COLO668 (cell line): ENCODE measurements at regions not wholly inside any gene's neighbourhood (a gene's known extent, or its start where the extent isn't known, plus 50 kb on each side); places are given as distances from the start of the nearest gene placed in this dataset.
"Not testable (repeated sequence)": the region's sequence is repeated elsewhere in the genome, so short reads cannot be mapped to it uniquely, and the experiment has no call there.

Experiments used
- DNase-seq: peaks from one replicate; lab custom pipeline; 2025; ENCODE audit not compliant: unreplicated experiment; lab: John Stamatoyannopoulos, UW

DNA sequence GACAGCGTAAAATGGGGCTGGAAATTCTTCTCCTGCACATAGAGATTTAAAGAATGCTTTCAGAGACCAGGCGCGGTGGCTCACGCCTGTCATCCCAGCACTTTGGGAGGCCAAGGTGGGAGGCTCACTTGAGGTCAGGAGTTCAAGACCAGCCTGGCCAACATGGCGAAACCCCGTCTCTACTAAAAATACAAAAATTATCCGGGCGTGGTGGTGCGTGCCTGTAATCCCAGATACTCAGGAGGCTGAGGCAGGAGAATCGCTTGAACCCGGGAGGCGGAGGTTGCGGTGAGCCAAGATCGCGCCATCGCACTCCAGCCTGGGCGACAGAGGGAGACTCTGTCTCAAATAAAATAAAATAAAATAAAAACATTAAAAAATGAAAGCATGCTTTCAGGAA is 107.4 kb downstream of the CRLF2 start:
- DNase-seq: not testable (repeated sequence)

DNA sequence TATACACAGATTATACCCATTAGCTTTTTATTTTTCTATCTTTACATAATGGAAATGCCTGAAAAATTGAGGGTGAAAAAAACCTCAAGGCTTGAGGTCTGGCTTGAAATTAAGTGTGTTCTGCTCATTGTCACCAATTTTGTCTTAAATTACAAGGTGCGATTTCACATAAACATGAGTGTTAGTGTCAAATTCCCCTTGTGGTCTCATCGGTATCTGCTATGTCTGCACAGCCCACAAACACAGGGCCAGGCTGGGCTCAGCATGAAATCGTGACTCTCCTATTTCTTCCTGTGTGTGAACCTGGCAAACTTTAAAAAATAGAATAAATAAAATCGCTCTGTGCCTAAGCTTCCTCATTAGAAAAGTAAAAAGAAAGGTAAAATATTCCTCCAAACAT is 109.1 kb downstream of the CRLF2 start:
- DNase-seq: no peak

DNA sequence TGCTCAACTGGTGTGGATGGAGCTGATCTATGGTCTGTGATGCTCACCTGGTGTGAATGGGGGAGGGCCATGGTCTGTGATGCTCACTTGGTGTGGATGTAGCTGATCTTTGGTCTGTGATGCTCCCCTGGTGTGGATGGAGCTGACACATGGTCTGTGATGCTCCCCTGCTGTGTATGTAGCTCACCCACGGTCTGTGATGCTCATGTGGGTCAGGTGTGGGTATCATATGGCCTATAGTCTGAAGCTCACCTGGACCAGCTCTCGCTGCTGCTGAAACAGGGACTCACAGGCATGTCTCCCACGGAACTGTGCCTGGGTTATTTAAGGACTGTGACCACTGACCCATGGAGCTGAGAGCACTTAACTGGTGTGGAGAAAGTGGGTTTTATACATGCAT is 109.7 kb downstream of the CRLF2 start:
- no peak for DNase-seq

DNA sequence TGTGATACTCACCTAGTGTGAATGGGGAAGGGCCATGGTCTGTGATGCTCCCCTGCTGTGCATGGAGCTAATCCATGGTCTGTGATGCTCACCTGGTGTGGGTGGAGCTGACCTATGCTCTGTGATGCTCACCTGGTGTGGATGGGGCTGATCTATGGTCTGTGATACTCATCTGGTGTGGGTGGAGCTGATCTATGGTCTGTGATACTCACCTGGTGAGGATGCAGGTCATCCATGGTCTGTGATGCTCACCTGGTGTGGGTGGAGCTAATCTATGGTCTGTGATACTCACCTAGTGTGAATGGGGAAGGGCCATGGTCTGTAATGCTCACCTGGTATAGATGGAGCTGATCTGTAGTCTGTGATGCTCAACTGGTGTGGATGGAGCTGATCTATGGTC is 110.2 kb downstream of the CRLF2 start:
- not testable (repeated sequence) for DNase-seq

DNA sequence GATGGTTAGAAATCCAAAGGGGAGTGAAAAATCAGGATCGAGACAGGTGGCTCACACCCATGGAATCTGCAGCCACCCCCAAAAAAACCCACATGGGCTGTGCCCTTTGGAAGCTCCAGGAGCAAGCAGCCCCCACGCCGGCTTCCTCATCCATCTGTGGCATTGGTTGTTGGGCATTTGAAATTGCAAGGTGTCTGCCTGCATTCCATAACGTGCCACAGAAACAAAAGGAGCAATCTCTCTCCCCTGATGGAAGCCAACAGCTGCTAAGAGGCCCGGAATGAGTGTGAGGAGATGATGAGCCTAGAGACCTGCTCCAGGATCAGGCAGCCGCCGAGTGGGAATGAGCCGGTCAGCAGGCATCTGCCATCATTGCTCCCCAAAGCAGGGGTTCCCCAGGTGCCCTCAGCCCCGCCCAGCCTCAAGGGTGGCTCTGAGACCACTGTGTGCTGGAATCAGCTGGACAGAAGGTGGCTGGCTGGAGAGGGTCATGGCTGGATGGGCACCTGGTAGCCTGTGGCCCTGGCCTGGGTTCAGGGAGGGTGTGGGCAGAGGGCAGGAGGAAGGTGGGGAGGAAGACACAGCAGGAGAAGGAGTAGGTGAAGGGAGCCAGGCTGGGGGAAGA is 113.2 kb downstream of the CRLF2 start:
- no peak for DNase-seq

DNA sequence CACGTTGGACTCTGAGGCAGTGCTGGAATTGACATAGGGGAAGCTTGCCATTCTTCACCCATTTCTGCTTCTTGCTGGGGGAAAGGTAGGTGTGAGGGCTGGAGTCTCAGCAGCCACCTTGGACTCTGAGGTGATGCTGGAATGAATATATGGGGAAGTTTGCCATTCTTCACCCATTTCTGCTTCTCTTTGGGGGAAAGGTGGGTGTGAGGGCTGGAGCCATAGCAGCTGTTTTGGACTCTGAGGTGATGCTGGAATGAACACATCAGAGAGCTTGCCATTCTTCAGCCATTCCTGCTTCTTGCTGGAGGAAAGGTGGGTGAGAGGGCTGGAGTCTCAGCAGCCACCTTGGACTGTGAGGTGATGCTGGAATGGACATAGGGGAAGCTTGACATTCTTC is 115.1 kb downstream of the CRLF2 start:
- no peak for DNase-seq

DNA sequence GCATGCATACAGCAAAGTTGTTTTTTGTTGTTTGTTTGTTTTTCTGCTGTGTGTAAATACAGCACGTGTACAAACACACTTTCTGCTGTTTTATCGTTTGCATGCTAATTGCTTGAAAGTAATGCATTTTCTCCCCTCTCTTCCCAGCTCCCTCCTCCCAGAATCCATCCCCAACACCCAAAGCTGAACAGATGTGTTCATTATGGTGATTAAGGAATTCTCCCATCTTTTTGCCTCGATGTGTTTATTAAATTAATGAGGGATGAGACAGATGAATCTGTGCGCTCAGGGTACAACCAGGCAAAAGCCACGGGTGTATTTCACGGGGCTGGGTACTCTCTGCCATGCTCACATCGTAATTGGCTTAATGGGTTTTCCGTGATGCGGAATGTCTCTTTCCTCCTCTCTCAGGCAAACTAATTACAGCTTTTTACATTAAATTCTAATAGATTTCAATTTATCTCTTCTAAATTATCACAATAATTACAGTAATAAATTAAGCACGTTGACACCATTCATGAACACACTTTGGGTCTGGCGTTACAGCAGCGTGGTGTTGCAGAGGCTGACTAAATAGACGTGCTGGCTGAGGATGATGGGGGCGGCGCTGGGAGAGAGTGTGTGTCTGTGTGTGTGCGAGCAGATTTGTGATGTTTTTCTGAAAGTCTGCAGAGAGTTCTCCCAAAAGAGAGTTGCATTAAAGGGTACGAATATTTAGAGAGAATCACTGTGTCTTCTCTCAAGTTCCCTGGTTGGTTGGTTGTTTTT is 117.7 kb downstream of the CRLF2 start:
- DNase-seq: no peak

DNA sequence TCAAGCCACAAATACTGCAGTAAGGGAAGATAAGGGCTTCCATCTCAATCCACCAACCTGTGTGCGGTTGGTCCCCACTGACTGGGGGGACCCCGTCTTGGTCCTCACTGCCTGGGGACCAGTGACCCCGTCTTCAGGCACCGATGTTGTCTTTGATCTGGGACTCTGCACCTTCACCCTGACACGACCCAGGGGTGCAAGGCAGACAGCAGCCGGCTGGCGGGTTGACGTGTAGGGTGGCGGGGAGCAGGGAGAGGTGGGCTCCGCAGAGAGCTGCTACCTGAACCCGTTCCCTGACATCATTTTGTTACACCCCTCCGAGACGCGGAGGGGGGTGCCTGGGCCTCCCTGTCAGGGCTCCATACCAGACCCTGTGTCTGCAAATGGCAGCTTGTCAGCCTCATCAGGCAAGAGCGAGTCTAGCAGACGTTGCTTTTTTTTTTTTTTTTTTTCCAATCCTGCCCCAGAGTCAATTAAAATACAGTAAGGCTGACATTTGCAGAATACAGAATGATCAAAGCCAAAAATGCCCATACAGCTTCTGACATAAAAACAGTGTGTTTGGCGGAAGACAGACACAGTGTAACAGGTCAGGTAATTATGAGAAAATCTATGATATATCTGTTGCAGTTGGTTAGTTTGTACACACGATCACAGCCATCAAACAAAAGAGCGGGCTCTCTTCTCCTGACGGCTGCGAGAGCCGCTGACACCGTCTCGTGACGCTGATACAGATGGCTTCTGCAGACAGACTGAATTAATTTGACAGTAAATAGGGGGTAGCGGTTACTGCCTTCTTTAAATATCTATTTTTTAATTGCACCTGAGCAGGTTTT is 118.6 kb downstream of the CRLF2 start:
- no peak for DNase-seq

DNA sequence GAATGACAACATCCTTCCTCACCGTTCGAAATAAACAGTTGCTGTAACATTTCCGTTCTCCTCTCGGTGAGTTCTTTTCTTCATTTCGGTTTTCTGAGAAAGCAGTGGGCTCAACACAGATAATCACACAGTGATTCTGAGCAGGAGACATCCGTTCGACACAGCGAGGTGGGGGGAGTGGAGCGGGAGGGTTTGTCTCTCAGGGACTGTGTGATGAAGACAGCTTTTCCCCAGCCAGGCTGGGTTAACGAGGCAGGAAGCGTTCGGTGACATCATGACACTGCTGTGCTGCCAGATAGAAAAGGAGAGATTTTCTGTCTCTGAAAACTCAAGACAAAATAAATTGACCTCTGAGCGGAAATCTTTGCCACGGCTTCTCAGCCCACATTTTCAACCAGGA is 119.3 kb downstream of the CRLF2 start:
- no peak for DNase-seq

DNA sequence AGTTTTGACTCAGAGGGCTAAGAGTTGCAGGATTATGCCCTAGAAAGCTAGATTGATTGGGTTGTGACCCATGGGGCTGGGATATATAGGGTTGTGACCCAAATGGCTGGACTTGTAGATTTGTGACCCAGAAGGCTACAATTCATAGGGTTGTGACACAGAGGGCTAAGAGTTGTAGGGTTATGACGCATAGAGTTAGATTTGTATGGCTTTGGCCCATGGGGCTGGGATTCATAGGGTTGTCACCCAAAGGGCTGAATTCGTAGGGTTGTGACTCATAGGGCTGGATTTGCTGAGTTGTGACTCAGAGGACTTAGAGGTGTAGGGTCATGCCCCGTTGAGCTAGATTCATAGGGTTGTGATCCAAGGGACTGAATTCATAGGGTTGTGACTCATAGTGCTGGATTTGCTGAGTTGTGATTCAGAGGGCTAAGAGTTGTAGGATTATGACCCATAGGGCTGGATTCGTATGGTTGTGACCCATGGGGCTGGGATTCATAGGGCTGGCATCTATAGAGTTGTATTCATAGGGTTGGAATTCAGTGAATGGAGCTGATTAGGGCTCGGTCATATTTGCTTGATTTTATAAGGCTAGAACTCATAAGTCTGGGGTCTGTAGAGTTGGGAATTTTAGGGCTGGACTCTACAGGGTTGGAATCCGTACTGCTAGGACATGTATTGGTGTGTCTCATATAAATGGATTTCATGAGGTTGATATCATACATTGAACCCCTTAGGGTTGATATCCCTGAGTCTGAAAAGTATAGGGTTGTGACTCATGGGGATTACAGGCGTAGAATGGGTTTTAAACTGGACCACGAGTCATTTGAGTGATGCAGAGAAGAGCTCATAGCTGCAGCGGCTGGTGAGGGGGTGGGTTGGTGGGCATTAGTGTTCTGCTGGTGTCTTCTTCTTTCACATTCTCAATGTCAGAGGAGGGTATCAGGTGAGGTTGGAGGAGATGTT is 125.7 kb downstream of the CRLF2 start:
- no peak for DNase-seq

DNA sequence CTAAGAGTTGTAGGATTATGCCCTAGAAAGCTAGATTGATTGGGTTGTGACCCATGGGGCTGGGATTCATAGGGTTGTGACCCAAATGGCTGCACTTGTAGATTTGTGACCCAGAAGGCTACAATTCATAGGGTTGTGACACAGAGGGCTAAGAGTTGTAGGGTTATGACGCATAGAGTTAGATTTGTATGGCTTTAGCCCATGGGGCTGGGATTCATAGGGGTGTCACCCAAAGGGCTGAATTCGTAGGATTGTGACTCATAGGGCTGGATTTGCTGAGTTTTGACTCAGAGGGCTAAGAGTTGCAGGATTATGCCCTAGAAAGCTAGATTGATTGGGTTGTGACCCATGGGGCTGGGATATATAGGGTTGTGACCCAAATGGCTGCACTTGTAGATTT is 126.6 kb downstream of the CRLF2 start:
- DNase-seq: not testable (repeated sequence)

DNA sequence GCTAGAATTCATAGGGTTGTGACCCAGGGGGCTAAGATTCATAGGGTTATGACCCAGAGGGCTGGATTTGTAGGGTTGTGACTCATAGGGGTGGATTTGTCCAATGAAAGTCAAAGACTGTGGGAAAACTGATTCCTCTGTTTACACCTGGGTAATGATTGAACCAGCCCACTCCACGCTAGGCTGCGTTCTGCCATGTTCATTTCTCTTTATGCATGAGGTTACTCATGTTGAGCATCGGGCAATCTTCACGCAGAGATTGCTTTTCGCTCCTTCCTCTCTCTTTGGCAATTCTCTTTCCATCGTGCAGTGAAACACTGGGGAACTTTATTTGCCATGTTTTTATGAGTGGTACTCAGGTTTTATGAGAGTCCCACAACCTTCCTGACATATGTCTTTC is 127.8 kb downstream of the CRLF2 start:
- DNase-seq: no peak

DNA sequence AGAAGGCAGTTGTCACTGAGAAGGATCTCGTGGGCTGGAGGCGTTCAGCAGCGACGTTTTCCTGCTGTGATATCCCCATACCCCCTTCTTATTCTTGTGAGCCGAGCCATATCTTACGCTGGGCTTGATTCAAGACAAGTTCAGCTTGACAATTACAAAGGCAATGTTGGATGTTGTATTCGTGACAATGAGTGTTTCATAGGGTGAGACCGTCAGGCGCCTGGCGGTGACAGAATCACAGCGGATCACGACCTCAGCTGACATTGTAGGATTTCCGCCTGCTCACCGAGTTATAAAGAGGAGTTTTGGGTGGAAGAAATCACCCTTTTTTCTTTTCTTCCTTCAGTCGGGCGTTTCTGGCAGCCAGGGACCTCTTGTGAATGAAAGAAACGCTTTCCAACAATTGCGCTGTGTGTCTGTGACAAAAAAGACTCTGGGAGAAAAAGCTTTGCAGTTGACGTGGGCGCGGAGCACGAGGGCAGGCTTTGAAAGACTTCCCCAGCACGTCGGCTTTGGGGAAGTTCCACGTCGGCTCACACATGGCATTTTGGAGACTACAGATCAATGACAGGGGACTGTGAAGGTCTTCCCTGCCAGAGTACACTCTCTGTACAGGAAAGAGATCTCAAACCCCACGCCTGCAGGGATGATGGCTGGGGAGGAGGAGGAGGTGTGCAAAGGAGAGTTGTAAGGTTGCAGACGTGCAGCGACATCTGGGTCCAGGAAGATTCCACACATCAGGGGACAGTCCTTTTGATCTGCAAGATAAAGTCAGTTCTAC is 135.4 kb downstream of the CRLF2 start:
- no peak for DNase-seq

DNA sequence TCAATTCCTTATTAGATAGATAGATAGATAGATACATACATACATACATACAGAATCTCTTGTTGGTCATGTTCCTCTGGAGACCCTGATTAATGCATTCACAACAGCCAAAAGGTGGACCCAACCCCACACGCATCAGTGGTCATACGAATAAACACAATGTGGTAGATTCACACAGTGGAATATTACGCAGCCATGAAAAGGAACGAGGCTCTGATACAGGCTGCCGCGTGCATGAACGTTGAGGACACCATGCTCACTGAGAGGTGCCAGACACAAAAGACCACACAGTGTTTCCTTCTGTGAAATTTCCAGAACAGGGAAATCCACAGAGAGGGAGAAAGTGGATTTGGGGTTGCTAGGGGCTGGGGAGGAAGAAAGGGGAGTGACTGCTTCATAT is 136.7 kb downstream of the CRLF2 start:
- no peak for DNase-seq

DNA sequence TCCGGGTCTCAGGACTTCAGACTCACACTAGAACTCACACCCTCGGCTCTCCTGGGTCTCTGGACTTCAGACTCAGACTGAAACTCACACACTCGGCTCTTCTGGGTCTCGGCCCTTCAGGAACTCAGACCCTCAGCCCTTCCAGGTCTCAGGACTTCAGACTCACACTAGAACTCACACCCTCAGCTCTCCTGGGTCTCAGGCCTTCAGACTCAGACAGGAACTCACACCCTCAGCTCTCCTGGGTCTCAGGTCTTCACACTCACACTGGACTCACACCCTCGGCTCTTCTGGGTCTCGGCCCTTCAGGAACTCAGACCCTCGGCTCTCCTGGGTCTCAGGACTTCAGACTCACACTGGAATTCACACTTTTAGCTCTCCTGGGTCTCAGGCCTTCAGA is 137.3 kb downstream of the CRLF2 start:
- DNase-seq: no peak

DNA sequence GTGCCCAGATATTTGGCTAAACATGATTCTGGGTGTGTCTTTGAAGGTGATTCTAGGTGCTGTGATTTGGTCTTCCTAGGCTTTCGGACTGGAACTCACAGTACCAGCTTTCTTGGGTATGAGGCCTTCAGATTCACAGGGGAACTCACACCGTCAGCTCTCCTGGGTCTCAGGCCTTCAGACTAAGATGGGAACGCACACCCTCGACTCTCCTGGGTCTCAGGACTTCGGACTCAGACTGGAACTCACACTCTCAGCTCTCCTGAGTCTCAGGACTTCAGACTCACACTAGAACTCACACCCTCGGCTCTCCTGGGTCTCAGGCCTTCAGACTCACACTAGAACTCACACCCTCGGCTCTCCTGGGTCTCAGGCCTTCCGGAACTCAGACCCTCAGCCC is 137.7 kb downstream of the CRLF2 start:
- no peak for DNase-seq

DNA sequence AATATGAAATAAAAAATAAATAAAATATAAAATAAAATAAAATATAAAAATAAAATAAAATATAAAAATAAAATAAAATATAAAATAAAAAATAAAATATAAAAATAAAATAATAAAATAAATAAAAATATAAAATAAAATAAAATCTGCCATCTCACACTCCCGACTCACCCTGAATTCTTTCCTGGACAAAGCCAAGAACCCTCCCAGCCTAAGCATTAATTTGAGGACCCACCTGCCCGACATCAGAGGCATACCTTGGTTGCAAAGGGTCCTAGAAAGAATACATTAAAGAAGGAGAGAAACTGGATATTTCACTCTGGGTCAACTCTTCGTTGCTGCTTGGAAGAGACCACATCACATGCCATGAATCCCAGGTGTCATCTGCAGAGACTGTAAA is 138.3 kb downstream of the CRLF2 start:
- no peak for DNase-seq

DNA sequence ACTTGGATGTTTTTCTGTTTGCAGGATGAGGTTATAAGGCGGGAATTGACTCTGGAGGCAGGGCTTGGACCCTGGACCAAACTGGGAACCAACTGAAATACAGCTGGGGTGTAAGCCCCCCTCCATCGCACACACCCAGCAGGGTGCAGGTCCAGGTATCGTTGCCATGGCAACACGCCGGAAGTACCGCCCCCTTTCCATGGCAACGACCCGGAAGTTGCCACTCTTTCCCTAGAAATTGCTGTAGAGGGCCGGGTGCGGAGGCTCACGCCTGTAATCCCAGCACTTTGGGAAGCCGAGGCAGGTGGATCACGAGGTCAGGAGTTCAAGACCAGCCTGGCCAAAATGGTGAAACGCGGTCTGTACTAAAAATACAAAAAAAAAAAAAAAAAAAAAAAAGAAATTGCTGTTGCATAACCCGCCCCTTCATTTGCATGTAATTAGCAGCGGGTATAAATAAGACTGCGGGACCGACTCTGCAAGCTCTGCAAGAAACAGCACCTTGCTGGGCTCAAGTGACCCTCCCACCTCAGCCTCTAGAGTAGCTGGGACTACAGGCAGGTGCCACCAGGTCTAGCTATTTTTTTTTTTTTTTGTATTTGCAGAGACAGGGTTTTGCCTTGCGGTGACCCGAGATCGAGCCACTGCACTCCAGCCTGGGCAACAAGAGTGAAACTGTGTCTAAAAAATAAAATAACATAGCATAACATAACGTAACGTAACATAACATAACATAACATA is 139.6 kb downstream of the CRLF2 start:
- DNase-seq: no peak

DNA sequence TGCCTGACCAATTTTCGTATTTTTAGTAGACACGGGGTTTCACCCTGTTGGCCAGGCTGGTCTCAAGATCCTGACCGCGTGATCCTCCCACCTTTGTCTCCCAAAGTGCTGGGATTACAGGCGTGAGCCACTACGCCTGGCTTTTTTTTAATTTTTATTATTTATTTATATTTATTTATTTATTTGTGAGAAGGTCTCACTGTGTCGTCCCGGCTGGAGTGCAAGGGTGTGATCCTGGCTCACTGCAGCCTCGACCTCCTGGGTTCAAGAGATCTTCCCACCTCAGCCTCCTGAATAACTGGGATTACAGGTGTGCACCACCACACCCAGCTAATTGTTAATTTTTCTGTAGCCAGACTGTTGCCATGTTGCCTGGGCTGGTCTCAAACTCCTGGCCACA is 141.1 kb downstream of the CRLF2 start:
- no peak for DNase-seq
